Liver (tissue), 8 donors: ENCODE measurements at regions not wholly inside any gene's neighbourhood (a gene's known extent, or its start where the extent isn't known, plus 50 kb on each side); places are given as distances from the start of the nearest gene placed in this dataset.
"Not testable (repeated sequence)": the region's sequence is repeated elsewhere in the genome, so short reads cannot be mapped to it uniquely, and the experiment has no call there.

Source experiments
- DNase-seq: peaks from one replicate; pipeline ENCODE4 v3.0.0-alpha.2; 2017; ENCODE audit warnings: low spot score
- H3K27ac ChIP-seq, 2 donors: one replicate each; pipeline ENCODE4 v1.7.0; 2013; ENCODE audit warnings: inconsistent platforms in 2 of 2, low read length in 2 of 2, control low read depth in 1 of 2, low read depth in 1 of 2, mild to moderate bottlenecking in 1 of 2
- H3K27me3 ChIP-seq, 4 donors: one replicate each; pipeline versions ENCODE4 v1.6.1 to v1.7.0; 2013; ENCODE audit warnings: low read length in 3 of 4, inconsistent platforms in 1 of 4, mild to moderate bottlenecking in 1 of 4, moderate library complexity in 1 of 4; ENCODE audit not compliant: control insufficient read depth in 4 of 4, insufficient read depth in 4 of 4
- H3K36me3 ChIP-seq, 4 donors: one replicate each; pipeline versions ENCODE4 v1.6.1 to v1.7.0; 2013; ENCODE audit warnings: low read length in 3 of 4, mild to moderate bottlenecking in 3 of 4, low read depth in 1 of 4, moderate library complexity in 1 of 4; ENCODE audit not compliant: control insufficient read depth in 4 of 4, insufficient read depth in 3 of 4
- H3K4me1 ChIP-seq, 4 donors: one replicate each; pipeline versions ENCODE4 v1.6.1 to v1.7.0; 2013; ENCODE audit warnings: low read length in 3 of 4, mild to moderate bottlenecking in 3 of 4, moderate library complexity in 1 of 4; ENCODE audit not compliant: control insufficient read depth in 4 of 4, insufficient read depth in 4 of 4
- H3K4me3 ChIP-seq, 3 donors: one replicate each; pipeline versions ENCODE4 v1.6.1 to v1.7.0; 2013; ENCODE audit warnings: low read length in 3 of 3, control low read depth in 1 of 3, low read depth in 1 of 3, mild to moderate bottlenecking in 1 of 3
- H3K9ac ChIP-seq, 2 donors: one replicate each; pipeline ENCODE4 v1.7.0; 2013; ENCODE audit warnings: low read length in 2 of 2, mild to moderate bottlenecking in 2 of 2, moderate library complexity in 2 of 2, control low read depth in 1 of 2, low read depth in 1 of 2
- H3K9me3 ChIP-seq, 4 donors: one replicate each; pipeline versions ENCODE4 v1.6.1 to v1.7.0; 2013; ENCODE audit warnings: low read length in 3 of 4; ENCODE audit not compliant: control insufficient read depth in 4 of 4
- EGR1 ChIP-seq, 2 donors: IDR thresholded peaks; 2 replicates each; pipeline ENCODE4 v1.6.1; 2016 to 2018; ENCODE audit warnings: antibody characterized with exemption in 2 of 2, low read depth in 2 of 2
- FOXA1 ChIP-seq: IDR thresholded peaks from 2 replicates; pipeline ENCODE4 v1.6.1; 2016; ENCODE audit warnings: antibody characterized with exemption
- FOXA2 ChIP-seq: IDR thresholded peaks from 2 replicates; pipeline ENCODE4 v1.6.1; 2016; ENCODE audit warnings: antibody characterized with exemption
- GABPA ChIP-seq, 2 donors: IDR thresholded peaks in 1 of 2; conservative IDR thresholded peaks in 1 of 2; 2 replicates each; pipeline ENCODE4 v1.6.1; 2016; ENCODE audit warnings: antibody characterized with exemption in 2 of 2, mild to moderate bottlenecking in 1 of 2, moderate library complexity in 1 of 2
- HNF4A ChIP-seq, 2 donors: conservative IDR thresholded peaks; 2 replicates each; pipeline ENCODE4 v1.6.1; 2016; ENCODE audit warnings: antibody characterized with exemption in 2 of 2, mild to moderate bottlenecking in 2 of 2
- JUND ChIP-seq, 2 donors: IDR thresholded peaks; 2 replicates each; pipeline ENCODE4 v1.6.1; 2016; ENCODE audit warnings: antibody characterized with exemption in 2 of 2
- RAD21 ChIP-seq, 2 donors: IDR thresholded peaks; 2 replicates each; pipeline ENCODE4 v1.6.1; 2016; ENCODE audit warnings: antibody characterized with exemption in 2 of 2, mild to moderate bottlenecking in 2 of 2
- RXRA ChIP-seq, 2 donors: IDR thresholded peaks; 2 replicates each; pipeline ENCODE4 v1.6.1; 2017 to 2018; ENCODE audit warnings: antibody characterized with exemption in 2 of 2, mild to moderate bottlenecking in 1 of 2
- WGBS: extraction: QIAGEN DNeasy Blood & Tissue Kit; methylation state at CpG from one replicate; pipeline ENCODE4 v1.1.7; 2013; 5-methylcytosine and 5-hydroxymethylcytosine counted together
- TF ChIP-seq, protein P1 (sequence below): IDR thresholded peaks from 2 replicates; pipeline ENCODE4 v1.6.1; 2016; ENCODE audit warnings: antibody characterized with exemption
- TF ChIP-seq, protein P2 (sequence below): fragments of 150-350 bp; IDR thresholded peaks from 2 replicates; pipeline ENCODE4 v1.5.1; 2017; ENCODE audit warnings: improper control_type of control experiment, low read depth, low read length; ENCODE audit not compliant: missing input control
- TF ChIP-seq, protein P3 (sequence below): IDR thresholded peaks from 2 replicates; pipeline ENCODE4 v1.6.1; 2016; ENCODE audit warnings: antibody characterized with exemption, mild to moderate bottlenecking
- donor health status: healthy.
- donor health status: healthy.
- donor health status: healthy.
- donor health status: healthy.
- donor health status: healthy.

DNA sequence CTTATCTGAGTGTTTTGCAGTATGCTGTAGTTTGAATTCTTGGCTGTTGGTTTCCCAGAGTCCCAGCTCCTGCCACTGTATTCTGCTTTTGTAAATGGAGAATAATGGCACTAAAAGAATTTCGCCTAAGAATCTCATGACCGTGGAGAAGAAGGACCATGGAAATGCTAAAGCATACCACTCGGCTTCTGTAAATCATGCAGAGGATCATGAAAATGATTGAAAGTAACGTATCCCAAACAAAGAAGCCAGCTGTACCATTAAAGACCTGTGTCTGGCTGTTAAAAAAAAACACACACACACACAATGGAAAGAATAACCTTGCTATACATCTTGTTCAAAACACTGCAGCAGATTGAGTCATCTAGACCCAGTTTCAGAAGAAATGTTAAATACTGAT is 287.9 kb downstream of the ZNF326 start:
- no peak overlapping the region for H3K27ac ChIP-seq
- no peaks in the 10 kb centered on the region for H3K4me1 ChIP-seq
- no peaks in the 10 kb centered on the region for H3K27me3 ChIP-seq
- H3K9me3 ChIP-seq: no peaks in the 10 kb centered on the region
- DNase-seq: no peak
- no peak overlapping the region for H3K9ac ChIP-seq
- WGBS: 80% methylated on average over 4 of the region's 4 CpGs
- TF ChIP-seq, protein P1, sequence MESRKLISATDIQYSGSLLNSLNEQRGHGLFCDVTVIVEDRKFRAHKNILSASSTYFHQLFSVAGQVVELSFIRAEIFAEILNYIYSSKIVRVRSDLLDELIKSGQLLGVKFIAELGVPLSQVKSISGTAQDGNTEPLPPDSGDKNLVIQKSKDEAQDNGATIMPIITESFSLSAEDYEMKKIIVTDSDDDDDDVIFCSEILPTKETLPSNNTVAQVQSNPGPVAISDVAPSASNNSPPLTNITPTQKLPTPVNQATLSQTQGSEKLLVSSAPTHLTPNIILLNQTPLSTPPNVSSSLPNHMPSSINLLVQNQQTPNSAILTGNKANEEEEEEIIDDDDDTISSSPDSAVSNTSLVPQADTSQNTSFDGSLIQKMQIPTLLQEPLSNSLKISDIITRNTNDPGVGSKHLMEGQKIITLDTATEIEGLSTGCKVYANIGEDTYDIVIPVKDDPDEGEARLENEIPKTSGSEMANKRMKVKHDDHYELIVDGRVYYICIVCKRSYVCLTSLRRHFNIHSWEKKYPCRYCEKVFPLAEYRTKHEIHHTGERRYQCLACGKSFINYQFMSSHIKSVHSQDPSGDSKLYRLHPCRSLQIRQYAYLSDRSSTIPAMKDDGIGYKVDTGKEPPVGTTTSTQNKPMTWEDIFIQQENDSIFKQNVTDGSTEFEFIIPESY: no peak
- TF ChIP-seq RAD21 (IDR thresholded peaks at IDR 0.05): no peak
- no peak for TF ChIP-seq JUND (IDR thresholded peaks at IDR 0.05)
- no peak for TF ChIP-seq FOXA2
- TF ChIP-seq, protein P2, sequence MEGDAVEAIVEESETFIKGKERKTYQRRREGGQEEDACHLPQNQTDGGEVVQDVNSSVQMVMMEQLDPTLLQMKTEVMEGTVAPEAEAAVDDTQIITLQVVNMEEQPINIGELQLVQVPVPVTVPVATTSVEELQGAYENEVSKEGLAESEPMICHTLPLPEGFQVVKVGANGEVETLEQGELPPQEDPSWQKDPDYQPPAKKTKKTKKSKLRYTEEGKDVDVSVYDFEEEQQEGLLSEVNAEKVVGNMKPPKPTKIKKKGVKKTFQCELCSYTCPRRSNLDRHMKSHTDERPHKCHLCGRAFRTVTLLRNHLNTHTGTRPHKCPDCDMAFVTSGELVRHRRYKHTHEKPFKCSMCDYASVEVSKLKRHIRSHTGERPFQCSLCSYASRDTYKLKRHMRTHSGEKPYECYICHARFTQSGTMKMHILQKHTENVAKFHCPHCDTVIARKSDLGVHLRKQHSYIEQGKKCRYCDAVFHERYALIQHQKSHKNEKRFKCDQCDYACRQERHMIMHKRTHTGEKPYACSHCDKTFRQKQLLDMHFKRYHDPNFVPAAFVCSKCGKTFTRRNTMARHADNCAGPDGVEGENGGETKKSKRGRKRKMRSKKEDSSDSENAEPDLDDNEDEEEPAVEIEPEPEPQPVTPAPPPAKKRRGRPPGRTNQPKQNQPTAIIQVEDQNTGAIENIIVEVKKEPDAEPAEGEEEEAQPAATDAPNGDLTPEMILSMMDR: no peak
- TF ChIP-seq, protein P3, sequence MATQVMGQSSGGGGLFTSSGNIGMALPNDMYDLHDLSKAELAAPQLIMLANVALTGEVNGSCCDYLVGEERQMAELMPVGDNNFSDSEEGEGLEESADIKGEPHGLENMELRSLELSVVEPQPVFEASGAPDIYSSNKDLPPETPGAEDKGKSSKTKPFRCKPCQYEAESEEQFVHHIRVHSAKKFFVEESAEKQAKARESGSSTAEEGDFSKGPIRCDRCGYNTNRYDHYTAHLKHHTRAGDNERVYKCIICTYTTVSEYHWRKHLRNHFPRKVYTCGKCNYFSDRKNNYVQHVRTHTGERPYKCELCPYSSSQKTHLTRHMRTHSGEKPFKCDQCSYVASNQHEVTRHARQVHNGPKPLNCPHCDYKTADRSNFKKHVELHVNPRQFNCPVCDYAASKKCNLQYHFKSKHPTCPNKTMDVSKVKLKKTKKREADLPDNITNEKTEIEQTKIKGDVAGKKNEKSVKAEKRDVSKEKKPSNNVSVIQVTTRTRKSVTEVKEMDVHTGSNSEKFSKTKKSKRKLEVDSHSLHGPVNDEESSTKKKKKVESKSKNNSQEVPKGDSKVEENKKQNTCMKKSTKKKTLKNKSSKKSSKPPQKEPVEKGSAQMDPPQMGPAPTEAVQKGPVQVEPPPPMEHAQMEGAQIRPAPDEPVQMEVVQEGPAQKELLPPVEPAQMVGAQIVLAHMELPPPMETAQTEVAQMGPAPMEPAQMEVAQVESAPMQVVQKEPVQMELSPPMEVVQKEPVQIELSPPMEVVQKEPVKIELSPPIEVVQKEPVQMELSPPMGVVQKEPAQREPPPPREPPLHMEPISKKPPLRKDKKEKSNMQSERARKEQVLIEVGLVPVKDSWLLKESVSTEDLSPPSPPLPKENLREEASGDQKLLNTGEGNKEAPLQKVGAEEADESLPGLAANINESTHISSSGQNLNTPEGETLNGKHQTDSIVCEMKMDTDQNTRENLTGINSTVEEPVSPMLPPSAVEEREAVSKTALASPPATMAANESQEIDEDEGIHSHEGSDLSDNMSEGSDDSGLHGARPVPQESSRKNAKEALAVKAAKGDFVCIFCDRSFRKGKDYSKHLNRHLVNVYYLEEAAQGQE: no peak
- no peak for TF ChIP-seq FOXA1
- no peak for TF ChIP-seq HNF4A (conservative IDR thresholded peaks at IDR 0.05)
- TF ChIP-seq EGR1 (IDR thresholded peaks at IDR 0.05; ENCODE audit: low read depth in 2 of 2): no peak
- no peak for TF ChIP-seq RXRA (IDR thresholded peaks at IDR 0.05)
- H3K36me3 ChIP-seq: no peaks in the 10 kb centered on the region
- H3K4me3 ChIP-seq: no peak overlapping the region

DNA sequence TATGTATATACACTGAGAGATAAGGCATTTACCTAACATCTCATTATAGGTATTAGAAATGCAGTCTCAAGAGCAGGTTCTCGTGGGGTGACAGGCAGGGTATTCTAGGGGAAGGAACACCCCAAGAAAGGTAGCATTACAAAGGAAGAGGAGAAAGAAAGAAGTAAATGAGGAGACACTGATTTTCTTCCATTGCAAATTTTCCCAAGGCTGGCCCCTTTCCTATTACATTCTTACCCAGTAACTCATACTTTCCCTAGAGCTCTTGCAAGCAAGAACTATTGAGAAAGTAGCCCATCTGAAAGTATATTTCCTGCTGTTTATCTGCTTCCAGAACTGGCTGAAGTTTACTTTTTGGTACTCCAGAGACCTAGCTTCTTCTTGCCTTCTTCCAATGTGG is 287.0 kb downstream of the ZNF326 start:
- not testable (repeated sequence) for H3K9me3 ChIP-seq, H3K4me3 ChIP-seq, H3K4me1 ChIP-seq, H3K36me3 ChIP-seq, H3K27me3 ChIP-seq, DNase-seq, H3K27ac ChIP-seq, H3K9ac ChIP-seq
- 82% methylated on average over 1 of the region's 1 CpG for WGBS

DNA sequence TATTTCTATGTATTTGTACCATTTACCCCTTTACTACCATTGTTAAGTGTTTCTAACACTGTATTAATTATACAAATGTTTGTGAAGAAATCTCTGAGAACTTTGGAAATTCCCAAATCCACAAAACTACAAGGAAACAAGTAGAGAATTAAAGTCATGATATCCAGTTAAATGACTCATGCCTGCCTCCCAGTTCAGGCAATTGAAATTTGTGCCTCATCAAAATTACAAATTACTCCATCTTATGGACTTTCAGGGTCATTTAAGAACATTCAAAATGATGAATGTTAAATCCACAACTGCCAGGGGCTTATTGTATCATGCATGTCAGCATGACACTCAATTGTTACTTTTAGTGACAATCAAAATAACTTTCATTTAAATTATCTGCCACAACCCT is 282.4 kb downstream of the ZNF326 start:
- Histone ChIP-seq H3K27ac (no peak overlapping the region), H3K9me3 (no peaks in the 10 kb centered on the region), H3K4me1 (no peaks in the 10 kb centered on the region), H3K9ac (no peak overlapping the region), H3K27me3 (no peaks in the 10 kb centered on the region), H3K4me3 (no peak overlapping the region), H3K36me3 (no peaks in the 10 kb centered on the region)
- no peak for DNase-seq
- TF ChIP-seq, protein P2: no peak
- no peak for TF ChIP-seq GABPA (IDR thresholded peaks at IDR 0.05 in 1 of 2, conservative IDR thresholded peaks at IDR 0.05 in 1 of 2)
